ENCODE measurements at regions not wholly inside any gene's neighbourhood (a gene's known extent, or its start where the extent isn't known, plus 50 kb on each side); places are given as distances from the start of the nearest gene placed in this dataset.
"Not testable (repeated sequence)": the region's sequence is repeated elsewhere in the genome, so short reads cannot be mapped to it uniquely, and the experiment has no call there.

- TF ChIP-seq, protein P1, sequence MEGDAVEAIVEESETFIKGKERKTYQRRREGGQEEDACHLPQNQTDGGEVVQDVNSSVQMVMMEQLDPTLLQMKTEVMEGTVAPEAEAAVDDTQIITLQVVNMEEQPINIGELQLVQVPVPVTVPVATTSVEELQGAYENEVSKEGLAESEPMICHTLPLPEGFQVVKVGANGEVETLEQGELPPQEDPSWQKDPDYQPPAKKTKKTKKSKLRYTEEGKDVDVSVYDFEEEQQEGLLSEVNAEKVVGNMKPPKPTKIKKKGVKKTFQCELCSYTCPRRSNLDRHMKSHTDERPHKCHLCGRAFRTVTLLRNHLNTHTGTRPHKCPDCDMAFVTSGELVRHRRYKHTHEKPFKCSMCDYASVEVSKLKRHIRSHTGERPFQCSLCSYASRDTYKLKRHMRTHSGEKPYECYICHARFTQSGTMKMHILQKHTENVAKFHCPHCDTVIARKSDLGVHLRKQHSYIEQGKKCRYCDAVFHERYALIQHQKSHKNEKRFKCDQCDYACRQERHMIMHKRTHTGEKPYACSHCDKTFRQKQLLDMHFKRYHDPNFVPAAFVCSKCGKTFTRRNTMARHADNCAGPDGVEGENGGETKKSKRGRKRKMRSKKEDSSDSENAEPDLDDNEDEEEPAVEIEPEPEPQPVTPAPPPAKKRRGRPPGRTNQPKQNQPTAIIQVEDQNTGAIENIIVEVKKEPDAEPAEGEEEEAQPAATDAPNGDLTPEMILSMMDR (IDR thresholded peaks at IDR 0.05; ENCODE audit: extremely low read depth, insufficient read depth, missing control alignments): no peak
- no peak for DNase-seq (ENCODE audit: low spot score)
- in situ Hi-C loops (cut with MboI; ENCODE audit: low pct_unique_long_range_greater_than_20kb, low sequenced_read_pairs, unreplicated experiment): no loop called here
Measured at GRCh38 chr17:13154398-13154797, 136.6 kb upstream of the ELAC2 start.

DNA sequence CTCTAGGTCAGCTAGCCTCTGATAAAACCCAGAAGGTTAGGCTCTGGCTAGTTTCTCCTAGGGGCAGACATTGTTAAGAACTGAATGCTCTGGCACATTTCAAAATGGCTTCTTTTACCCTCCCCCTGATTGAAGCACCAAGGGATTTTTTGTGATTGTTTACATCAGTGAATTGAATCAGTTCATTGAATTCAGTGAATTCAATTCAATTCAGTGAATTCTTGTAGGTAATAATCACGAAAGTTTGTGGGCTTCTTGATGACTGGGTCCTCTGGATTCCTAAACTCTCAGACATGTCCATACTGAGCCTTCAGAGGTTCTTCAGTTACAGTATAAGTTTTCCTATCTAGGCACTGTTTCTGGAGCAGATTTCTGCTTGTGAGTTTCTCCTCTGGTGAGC is 135.2 kb upstream of the ELAC2 start:
- in situ Hi-C loops (cut with MboI; ENCODE audit: low pct_unique_long_range_greater_than_20kb, low sequenced_read_pairs, unreplicated experiment): no loop called here
- TF ChIP-seq, protein P1 (IDR thresholded peaks at IDR 0.05; ENCODE audit: extremely low read depth, insufficient read depth, missing control alignments): no peak
- no peak for DNase-seq (ENCODE audit: low spot score)

GRCh38 chr17:13152501-13152900 is 134.7 kb upstream of the ELAC2 start:
- in situ Hi-C loops (cut with MboI; ENCODE audit: low pct_unique_long_range_greater_than_20kb, low sequenced_read_pairs, unreplicated experiment): no loop called here
- DNase-seq (ENCODE audit: low spot score): no peak
- TF ChIP-seq, protein P1 (IDR thresholded peaks at IDR 0.05; ENCODE audit: extremely low read depth, insufficient read depth, missing control alignments): no peak

GRCh38 chr17:13150738-13151137 is 132.9 kb upstream of the ELAC2 start:
- in situ Hi-C loops (cut with MboI; ENCODE audit: low pct_unique_long_range_greater_than_20kb, low sequenced_read_pairs, unreplicated experiment); DNase-seq (ENCODE audit: low spot score): not testable (repeated sequence)

DNA sequence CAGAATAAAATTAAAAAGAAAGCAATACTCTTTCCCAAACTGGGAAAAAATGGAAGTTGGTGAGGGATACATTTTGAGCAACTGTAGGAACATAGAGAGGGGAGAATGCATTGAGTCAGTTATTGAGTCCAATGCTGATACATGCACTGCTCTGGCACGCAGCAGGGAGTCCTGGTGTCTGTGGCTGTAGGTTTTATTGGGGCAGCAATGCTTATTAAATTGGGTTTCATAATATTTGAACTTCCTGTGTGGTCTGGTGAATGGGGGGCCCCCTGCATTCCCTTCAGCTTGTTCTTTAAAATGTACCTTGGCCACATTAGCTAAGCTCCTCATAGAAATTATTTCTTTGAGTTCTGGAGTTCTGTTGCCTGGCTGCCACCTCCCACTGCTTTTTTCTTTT is 125.2 kb upstream of the ELAC2 start:
- in situ Hi-C loops (cut with MboI; ENCODE audit: low pct_unique_long_range_greater_than_20kb, low sequenced_read_pairs, unreplicated experiment): no loop called here
- TF ChIP-seq, protein P1 (IDR thresholded peaks at IDR 0.05; ENCODE audit: extremely low read depth, insufficient read depth, missing control alignments): no peak
- no peak for DNase-seq (ENCODE audit: low spot score)

- no peak for DNase-seq (ENCODE audit: low spot score)
- TF ChIP-seq, protein P1 (IDR thresholded peaks at IDR 0.05; ENCODE audit: extremely low read depth, insufficient read depth, missing control alignments): no peak
- in situ Hi-C loops (cut with MboI; ENCODE audit: low pct_unique_long_range_greater_than_20kb, low sequenced_read_pairs, unreplicated experiment): no loop called here
Measured at GRCh38 chr17:13140750-13141149, 122.9 kb upstream of the ELAC2 start.

- TF ChIP-seq, protein P1 (IDR thresholded peaks at IDR 0.05; ENCODE audit: extremely low read depth, insufficient read depth, missing control alignments): no peak
- in situ Hi-C loops (cut with MboI; ENCODE audit: low pct_unique_long_range_greater_than_20kb, low sequenced_read_pairs, unreplicated experiment): no loop called here
- DNase-seq (ENCODE audit: low spot score): no peak
Measured at GRCh38 chr17:13135506-13135905, 117.7 kb upstream of the ELAC2 start.

All from GM13977 (cell line).